Left lung (tissue), 4 donors: ENCODE measurements at regions not wholly inside any gene's neighbourhood (a gene's known extent, or its start where the extent isn't known, plus 50 kb on each side); places are given as distances from the start of the nearest gene placed in this dataset.

Source experiments
- ATAC-seq: fragments of 200-7000 bp; cut with Tn5 transposase; one replicate; pipeline ENCODE4 v1.9.1; 2020; ENCODE audit warnings: moderate library complexity
- DNase-seq, 4 donors: peaks; one replicate each; pipeline ENCODE4 v3.0.0-alpha.2; 2013 to 2020
- H3K27ac ChIP-seq, 2 donors: fragments of 200-600 bp; sonication (generic) in 1 of 2; one replicate each; pipeline versions ENCODE4 v1.5.0 to v1.8.0; 2020 to 2021
- H3K27me3 ChIP-seq, 2 donors: fragments of 200-600 bp; sonication (generic) in 1 of 2; one replicate each; pipeline versions ENCODE4 v1.5.0 to v1.8.0; 2020 to 2021
- H3K36me3 ChIP-seq, 2 donors: fragments of 200-600 bp; sonication (generic) in 1 of 2; one replicate each; pipeline versions ENCODE4 v1.5.0 to v1.8.0; 2020 to 2021
- H3K4me1 ChIP-seq, 2 donors: fragments of 200-600 bp; one replicate each; pipeline ENCODE4 v1.8.0; 2021
- H3K4me3 ChIP-seq, 2 donors: fragments of 200-600 bp; sonication (generic) in 1 of 2; one replicate each; pipeline versions ENCODE4 v1.5.0 to v1.8.0; 2020 to 2021; ENCODE audit warnings: mild to moderate bottlenecking in 1 of 2
- H3K9me3 ChIP-seq, 2 donors: fragments of 200-600 bp; sonication (generic) in 1 of 2; one replicate each; pipeline versions ENCODE4 v1.5.0 to v1.8.0; 2020 to 2021
- intact Hi-C, 2 donors: fragments of 100-400 bp; cut with DNase I; formaldehyde crosslinking; loops; one replicate each; pipeline versions ENCODE4 v1.11.2 to v1.14.2; 2022
- TF ChIP-seq, protein P1 (sequence below), 2 donors: fragments of 200-600 bp; sonication (generic) in 1 of 2; IDR thresholded peaks; one replicate each; pipeline versions ENCODE4 v1.5.0 to v1.8.0; 2021; ENCODE audit warnings: antibody characterized with exemption in 2 of 2
- donor health status: DM: no; HTN: yes; CAD: no.
- donor health status: DM: no; HTN: no; CAD: no.

DNA sequence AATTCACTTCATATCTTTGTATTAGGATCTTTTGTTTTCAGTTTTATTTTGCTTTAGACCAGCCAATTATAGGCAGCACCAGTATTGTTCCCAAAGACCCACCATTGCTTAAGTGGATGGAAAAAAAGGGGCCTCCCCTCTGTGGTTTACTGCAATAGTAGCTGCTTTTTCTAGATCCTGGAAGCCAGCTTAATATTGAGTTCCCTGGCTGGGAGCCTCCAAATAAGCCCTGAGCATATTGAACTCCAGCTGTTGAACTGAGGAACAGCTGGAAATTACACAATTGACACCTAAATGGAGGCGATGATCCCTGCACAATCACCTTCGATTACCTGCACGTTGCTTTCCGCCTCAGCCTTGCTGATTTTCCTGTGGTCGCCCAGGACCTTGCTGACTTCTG, 576.0 kb downstream of the SOX6 start:
- no peak overlapping the region for H3K27ac ChIP-seq
- DNase-seq (peak in 1 of 4 donors; percentile 49), ATAC-seq (peak; percentile 12)
- no peaks in the 10 kb centered on the region for H3K4me1 ChIP-seq
- TF ChIP-seq, protein P1, sequence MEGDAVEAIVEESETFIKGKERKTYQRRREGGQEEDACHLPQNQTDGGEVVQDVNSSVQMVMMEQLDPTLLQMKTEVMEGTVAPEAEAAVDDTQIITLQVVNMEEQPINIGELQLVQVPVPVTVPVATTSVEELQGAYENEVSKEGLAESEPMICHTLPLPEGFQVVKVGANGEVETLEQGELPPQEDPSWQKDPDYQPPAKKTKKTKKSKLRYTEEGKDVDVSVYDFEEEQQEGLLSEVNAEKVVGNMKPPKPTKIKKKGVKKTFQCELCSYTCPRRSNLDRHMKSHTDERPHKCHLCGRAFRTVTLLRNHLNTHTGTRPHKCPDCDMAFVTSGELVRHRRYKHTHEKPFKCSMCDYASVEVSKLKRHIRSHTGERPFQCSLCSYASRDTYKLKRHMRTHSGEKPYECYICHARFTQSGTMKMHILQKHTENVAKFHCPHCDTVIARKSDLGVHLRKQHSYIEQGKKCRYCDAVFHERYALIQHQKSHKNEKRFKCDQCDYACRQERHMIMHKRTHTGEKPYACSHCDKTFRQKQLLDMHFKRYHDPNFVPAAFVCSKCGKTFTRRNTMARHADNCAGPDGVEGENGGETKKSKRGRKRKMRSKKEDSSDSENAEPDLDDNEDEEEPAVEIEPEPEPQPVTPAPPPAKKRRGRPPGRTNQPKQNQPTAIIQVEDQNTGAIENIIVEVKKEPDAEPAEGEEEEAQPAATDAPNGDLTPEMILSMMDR (IDR thresholded peaks at IDR 0.05) = no peak
- H3K4me3 ChIP-seq = no peak overlapping the region
- H3K36me3 ChIP-seq = no peaks in the 10 kb centered on the region
- intact Hi-C loops = no loop called here
- H3K27me3 ChIP-seq = no peaks in the 10 kb centered on the region
- no peaks in the 10 kb centered on the region for H3K9me3 ChIP-seq

DNA sequence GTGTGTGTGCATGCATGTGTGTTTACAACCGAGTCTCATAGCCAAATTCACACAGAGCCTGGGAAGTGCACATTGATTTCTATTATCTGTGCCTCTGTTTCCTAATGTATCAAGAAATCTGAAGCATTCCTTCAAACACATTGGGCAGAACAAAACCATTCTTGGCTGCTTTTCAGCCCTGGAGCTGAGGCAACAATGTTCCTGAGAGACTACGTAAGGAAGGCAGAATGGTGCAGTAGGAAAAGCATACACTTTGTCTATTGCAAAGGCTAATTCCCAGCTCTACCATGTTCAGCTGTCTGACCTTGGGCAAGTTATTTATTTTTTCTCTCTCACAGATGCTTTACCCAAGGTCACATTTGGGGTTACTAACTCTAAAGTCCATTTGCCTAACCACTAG, 575.5 kb downstream of the SOX6 start:
- intact Hi-C loops = no loop called here
- ATAC-seq = no peak
- DNase-seq = peak in 1 of 4 donors; percentile 32

DNA sequence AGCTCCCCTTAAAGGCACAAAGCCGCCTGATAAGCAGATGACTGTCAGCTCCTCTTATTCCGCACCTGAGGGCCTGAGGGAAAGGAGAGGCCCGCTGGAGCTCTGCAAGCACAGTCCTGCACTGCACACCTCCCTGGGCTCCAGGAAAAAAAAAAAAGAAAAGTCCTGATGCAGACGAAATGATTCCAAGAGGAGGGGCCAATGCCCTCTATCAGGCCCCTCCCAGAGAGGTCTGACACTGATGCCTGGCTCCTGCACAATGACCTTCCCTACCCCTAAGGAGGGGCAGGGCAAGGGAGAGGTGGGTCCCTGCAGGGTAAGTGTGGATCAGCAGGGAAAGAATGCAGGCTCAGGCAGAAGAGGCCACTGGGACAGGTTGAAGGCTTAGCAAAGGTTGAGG, 572.7 kb downstream of the SOX6 start:
- DNase-seq (no peak), ATAC-seq (no peak)
- H3K36me3 ChIP-seq = no peaks in the 10 kb centered on the region
- H3K27me3 ChIP-seq = no peaks in the 10 kb centered on the region
- intact Hi-C loops = no loop called here
- TF ChIP-seq, protein P1 (IDR thresholded peaks at IDR 0.05) = no peak
- no peaks in the 10 kb centered on the region for H3K4me1 ChIP-seq
- H3K9me3 ChIP-seq = no peaks in the 10 kb centered on the region
- no peak overlapping the region for H3K4me3 ChIP-seq
- H3K27ac ChIP-seq = no peak overlapping the region

More for the DNA sequence above, 575.5 kb downstream of the SOX6 start:
- Histone ChIP-seq H3K27ac (no peak overlapping the region), H3K36me3 (no peaks in the 10 kb centered on the region), H3K4me1 (no peaks in the 10 kb centered on the region), H3K27me3 (no peaks in the 10 kb centered on the region), H3K9me3 (no peaks in the 10 kb centered on the region), H3K4me3 (no peak overlapping the region)
- TF ChIP-seq, protein P1 (IDR thresholded peaks at IDR 0.05) = no peak

DNA sequence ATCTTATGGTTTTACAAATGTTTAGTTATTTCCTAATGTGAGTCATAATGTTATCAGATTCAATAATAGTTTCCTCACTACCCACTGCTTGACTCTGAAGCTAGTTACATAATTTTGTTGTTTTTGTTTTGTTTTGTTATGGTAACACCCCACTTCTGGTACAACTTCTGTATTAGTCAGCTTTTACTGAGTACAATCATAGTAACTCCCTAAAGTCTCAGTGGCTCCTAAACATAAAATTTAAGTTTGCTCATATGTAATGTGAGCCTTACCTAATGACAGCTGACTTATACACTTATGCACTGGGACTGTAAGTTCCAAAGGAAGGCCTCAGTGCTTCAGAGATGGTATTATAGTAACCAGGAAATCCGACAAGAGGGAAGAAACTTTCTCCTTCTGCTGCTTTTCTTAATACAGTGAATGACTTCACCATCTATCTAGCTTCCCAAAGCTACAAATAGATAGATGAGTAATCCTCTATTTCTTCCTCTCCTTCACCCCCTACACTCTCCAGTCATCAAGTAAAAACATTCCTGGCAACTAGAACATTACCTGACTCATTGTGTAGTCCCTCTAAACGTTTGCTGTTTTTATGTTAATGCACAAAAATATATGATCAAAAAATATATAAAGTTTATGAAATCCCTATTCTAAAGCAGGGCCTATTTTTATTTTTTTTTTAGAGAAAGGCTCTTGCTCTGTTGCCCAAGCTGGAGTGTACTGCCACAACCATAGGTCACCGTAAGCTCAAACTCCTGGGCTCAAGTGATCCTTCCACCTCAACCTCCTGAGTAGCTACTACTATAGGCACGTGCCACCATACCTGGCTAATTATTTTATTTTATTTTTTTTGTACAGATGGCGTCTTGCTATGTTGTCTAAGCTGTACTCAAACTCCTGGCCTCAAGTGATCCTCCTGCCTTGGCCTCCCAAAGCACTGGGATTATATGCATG, 563.0 kb downstream of the SOX6 start:
- Histone ChIP-seq H3K4me1 (no peaks in the 10 kb centered on the region), H3K4me3 (no peak overlapping the region), H3K27me3 (no peaks in the 10 kb centered on the region), H3K36me3 (no peaks in the 10 kb centered on the region), H3K9me3 (no peaks in the 10 kb centered on the region), H3K27ac (no peak overlapping the region)
- TF ChIP-seq, protein P1 (IDR thresholded peaks at IDR 0.05) = no peak
- ATAC-seq = peak; percentile 63
- DNase-seq = no peak
- intact Hi-C loops = no loop called here

DNA sequence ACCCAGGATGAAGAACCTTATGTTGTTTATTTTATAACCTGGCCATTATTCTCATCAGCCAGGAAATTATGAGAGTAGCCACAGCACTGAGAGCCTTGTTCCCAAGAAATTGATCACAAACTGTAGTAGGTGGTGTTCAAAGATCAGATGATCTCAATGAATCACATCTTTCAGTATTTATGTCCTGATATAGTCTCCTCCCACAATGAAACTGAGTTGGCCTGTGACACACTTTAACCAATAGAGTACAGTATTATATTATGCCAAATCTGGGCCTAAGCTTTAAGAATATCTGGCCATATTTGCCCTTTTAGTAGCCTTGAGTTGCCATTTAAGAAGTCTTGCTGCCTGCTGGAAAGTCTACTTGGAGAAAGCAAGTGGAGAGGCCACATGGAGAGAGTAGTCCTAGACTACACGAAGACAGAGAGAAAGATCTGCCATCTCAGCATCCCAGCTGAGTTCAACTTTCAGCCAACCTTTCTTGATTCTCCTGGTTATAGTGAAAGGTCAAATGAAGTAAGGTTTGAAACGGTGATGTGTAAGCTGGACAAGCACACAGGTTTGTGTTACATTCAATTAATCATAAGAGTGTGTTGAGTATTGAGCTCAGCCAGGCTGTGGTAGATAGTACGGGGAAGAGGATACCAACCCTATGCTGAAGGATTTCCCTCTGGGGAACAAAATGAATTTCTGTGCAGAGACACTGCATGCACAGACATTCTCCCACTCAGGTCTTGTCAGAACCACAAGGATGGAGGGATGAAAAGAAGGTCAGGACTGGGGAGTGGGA, 561.8 kb downstream of the SOX6 start:
- ATAC-seq (no peak), DNase-seq (no peak)
- H3K27ac ChIP-seq = no peak overlapping the region
- H3K9me3 ChIP-seq = no peaks in the 10 kb centered on the region
- TF ChIP-seq, protein P1 (IDR thresholded peaks at IDR 0.05) = no peak
- no peaks in the 10 kb centered on the region for H3K36me3 ChIP-seq
- intact Hi-C loops = no loop called here
- H3K4me1 ChIP-seq = peaks cover 0 to 2% of the 10 kb centered on the region in 2 donors
- H3K4me3 ChIP-seq = no peak overlapping the region
- no peaks in the 10 kb centered on the region for H3K27me3 ChIP-seq
